Vagina (tissue), 2 donors: ENCODE measurements at regions not wholly inside any gene's neighbourhood (a gene's known extent, or its start where the extent isn't known, plus 50 kb on each side); places are given as distances from the start of the nearest gene placed in this dataset.

Experiments
- POLR2A ChIP-seq, 2 donors: fragments of 450-650 bp; IDR thresholded peaks; one replicate each; pipeline ENCODE4 v1.6.1; 2017; ENCODE audit warnings: antibody characterized with exemption in 2 of 2, mild to moderate bottlenecking in 2 of 2, moderate library complexity in 2 of 2
- TF ChIP-seq, protein P1 (sequence below), 3 experiments: fragments of 450-650 bp in 2 of 3; fragments of 200-600 bp in 1 of 3; sonication (generic) in 1 of 3; IDR thresholded peaks; one replicate each; pipeline ENCODE4 v1.5.1; 2017 to 2019; ENCODE audit warnings: antibody characterized with exemption in 3 of 3, mild to moderate bottlenecking in 2 of 3, moderate library complexity in 2 of 3

DNA sequence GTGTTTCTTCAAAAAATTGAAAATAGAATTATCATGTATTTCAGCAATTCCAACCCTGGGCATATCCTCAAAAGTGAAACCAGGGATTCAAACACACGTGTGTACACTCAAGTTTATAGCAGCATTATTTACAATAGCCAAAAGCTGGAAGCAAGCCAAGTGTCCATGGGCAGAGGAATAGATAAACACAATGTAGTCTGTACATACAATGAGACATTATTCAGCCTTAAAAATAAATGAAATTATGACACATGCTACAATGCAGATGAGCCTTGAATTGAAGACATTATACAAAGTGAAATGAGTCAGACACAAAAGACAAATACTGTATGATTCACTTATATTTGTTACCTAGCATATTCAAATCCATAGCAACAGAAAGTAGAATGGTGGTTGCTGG is 853.4 kb downstream of the STIM2 start:
- TF ChIP-seq, protein P1, sequence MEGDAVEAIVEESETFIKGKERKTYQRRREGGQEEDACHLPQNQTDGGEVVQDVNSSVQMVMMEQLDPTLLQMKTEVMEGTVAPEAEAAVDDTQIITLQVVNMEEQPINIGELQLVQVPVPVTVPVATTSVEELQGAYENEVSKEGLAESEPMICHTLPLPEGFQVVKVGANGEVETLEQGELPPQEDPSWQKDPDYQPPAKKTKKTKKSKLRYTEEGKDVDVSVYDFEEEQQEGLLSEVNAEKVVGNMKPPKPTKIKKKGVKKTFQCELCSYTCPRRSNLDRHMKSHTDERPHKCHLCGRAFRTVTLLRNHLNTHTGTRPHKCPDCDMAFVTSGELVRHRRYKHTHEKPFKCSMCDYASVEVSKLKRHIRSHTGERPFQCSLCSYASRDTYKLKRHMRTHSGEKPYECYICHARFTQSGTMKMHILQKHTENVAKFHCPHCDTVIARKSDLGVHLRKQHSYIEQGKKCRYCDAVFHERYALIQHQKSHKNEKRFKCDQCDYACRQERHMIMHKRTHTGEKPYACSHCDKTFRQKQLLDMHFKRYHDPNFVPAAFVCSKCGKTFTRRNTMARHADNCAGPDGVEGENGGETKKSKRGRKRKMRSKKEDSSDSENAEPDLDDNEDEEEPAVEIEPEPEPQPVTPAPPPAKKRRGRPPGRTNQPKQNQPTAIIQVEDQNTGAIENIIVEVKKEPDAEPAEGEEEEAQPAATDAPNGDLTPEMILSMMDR (IDR thresholded peaks at IDR 0.05) = no peak
- no peak for TF ChIP-seq POLR2A (IDR thresholded peaks at IDR 0.05)
